ENCODE measurements at regions not wholly inside any gene's neighbourhood (a gene's known extent, or its start where the extent isn't known, plus 50 kb on each side); places are given as distances from the start of the nearest gene placed in this dataset.
"Not testable (repeated sequence)": the region's sequence is repeated elsewhere in the genome, so short reads cannot be mapped to it uniquely, and the experiment has no call there.

GRCh38 chr11:106514706-106515105 is 437.2 kb downstream of the AASDHPPT start:
- DNase-seq: no peak

- DNase-seq: no peak
Measured at GRCh38 chr11:106517426-106517825, 440.0 kb downstream of the AASDHPPT start.

DNA sequence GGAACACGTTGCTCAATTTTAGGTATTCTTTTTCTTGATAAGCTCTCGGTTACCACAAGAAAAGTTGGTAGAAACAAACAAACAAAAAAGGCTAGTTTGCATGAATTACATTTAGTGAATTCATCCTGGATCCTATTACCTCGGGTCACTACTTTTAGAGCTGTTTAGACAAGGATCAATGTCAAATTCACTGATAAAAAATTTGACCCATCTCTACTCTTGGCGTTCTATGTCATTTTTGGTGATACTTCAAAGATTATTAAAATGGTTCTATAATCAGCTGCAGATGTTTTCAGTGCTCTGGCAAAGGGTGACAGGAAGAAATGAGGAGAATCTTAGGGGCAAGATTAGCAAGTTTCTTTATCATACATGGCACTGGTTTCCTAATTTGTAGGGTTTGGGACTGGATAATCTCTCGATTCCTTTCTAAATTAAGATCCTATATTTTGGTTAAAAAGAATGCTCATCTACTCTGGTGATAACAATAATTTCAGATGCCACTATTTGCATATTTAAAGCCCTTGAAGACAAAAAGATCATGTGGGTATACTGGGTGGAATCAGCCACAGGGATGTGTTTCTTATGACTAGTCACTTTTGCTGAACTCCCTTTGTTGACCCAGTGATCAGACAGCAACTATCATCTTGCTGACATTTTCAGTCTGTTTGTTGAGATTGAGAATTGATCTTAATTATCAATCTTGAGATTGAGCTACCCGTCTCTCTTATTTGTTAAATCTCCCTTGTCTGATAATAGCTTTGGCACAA is 442.9 kb downstream of the AASDHPPT start:
- DNase-seq: no peak

- no peak for DNase-seq
Measured at GRCh38 chr11:106520920-106521319, 443.5 kb downstream of the AASDHPPT start.

- DNase-seq: no peak
Measured at GRCh38 chr11:106523171-106523570, 445.7 kb downstream of the AASDHPPT start.

GRCh38 chr11:106523921-106524320 is 446.5 kb downstream of the AASDHPPT start:
- no peak for DNase-seq

DNA sequence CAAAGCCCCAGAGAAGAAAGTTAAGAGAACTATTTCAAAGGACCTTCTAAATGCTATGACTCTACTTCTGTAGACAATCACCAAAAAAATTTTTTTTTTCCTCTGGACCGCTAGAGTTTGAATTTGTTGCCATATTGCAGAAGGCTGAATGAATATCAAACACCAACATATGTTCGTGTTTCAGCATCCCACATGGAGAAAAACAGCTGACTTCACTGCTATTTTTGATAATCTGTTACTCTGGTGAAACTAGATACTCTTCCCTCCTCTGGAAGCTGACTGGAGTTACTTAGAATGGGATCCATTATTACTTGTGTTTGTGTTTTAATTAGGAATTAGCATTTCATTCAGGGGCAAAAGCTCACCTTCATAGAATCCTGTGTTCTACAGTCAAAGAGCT is 447.0 kb downstream of the AASDHPPT start:
- DNase-seq: no peak

GRCh38 chr11:106531648-106532047 is 454.2 kb downstream of the AASDHPPT start:
- not testable (repeated sequence) for DNase-seq

DNA sequence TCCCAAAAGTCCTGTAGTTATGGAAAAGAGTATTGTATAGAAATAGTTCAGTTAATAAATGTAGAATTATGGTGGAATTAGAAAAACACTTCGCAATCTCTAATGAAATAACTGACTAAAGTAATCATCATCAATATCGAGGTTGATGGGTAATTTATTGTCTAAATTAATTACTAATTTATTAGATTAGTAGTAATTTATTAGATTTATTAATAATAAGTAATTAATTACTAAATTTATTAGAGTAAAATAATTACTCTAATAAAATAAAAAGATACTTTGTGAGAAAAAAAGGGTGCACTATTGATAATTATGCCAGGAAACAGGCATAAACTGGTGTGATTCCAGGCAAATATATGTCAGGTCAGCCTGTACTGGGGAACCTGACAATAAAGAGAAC is 455.6 kb downstream of the AASDHPPT start:
- DNase-seq: no peak

DNA sequence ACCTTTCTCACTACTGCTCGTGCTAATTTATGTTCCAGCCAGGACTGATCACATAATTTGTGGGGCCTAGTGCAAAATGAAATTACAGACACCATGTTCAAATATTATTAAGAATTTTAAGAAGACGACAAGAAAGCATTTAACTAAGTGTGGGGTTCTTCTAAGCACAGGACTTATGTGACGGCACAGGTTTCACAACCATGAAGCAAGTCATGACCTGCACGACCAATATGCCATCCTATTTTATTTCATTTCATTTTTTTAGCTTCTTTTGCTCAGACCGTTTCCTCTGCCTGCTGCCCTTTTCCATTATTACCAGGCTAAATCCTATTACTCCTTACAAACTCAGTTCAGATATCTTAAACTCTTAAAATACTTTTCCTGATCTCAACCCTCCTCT is 462.5 kb downstream of the AASDHPPT start:
- DNase-seq: no peak

- no peak for DNase-seq
Measured at GRCh38 chr11:106548406-106548805, 469.9 kb downstream of the GUCY1A2 start.

DNA sequence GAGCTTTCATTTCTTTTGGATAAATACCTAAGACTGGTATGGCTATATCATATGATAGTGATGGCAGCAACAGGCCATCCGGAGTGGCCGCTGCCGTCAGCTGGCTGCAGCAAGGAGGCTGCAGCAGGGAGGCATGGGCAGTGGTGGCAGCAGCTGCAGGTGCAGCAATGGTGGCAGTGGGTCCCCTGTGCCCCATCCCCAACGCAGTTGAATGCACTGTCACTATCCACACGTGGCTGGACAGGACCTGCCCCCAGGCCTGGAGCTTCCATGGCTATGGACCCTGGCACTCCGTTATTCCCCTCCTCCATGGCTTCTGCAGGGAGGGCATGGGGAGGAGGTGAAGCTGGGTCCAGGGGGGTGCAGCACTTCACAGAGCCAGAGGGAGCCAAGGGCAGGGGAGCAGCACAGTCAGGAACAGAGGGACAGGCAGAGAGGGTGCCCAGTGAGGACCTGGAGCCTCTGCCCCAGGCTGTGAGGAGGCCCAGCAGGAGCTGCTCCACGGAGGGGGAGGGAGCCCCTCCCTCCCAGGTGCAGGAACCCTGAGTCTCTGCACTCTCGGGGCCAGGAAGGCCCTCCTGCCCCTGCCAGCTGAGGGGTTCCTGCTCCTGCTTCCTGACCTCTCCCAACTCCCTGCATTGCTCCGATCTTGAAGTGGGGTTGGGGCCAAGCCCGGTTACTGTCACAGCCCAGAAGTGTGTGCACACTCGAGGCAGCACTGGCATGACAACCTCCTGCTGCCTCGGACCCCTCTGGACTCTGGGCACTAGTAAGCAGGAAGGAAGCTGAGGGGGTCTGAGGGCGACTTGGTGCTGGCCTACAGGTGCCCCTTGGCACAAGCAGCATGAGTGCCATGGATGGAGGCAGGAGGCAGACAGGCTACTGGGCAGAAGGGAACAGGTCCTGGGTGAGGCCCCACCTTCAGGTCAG is 466.3 kb downstream of the GUCY1A2 start:
- DNase-seq: no peak

DNA sequence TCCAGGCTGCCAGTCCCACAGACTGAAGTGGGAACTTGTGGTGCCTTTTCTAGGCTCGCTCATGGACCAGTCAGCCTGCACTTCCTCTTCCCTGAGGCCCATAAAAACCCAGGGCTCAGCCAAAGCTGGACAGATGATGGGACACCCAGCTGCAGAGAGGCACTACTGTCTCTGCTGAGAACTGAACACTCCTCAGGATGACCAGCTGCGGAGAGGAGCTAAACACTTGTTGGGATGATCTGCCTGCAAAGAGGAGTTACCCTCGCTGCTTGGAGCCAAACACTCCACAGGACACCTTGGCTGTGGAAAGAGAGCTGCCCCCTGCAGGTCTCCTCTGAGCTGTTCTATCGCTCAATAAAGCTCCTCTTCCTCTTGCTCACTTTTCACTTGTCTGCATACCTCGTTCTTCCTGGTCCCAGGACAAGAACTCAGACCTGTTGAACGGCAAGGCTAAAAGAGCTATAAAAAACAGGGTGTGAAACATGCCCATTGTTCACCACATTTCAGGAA is 465.5 kb downstream of the GUCY1A2 start:
- no peak for DNase-seq

- no peak for DNase-seq
Measured at GRCh38 chr11:106553304-106553703, 465.0 kb downstream of the GUCY1A2 start.

- DNase-seq: not testable (repeated sequence)
Measured at GRCh38 chr11:106555566-106556250, 462.6 kb downstream of the GUCY1A2 start.

DNA sequence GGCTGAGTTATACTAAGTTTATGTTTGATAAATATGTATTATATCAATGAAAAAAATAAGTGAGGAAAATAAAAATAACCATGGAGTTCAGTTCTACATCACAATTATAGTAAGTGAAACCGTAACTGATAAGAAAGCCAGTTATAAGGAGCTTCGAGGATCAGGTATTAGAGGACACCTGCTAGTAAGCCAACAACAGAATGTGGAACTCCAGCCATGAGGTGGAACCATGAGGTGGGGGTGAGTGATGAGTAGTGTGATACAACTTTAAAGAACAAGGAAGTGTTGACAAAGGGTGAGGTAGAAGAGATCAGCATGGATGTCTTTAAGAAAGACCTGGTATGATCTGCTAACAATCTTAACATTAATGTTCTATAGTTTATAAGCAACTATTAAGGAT is 452.9 kb downstream of the GUCY1A2 start:
- no peak for DNase-seq

DNA sequence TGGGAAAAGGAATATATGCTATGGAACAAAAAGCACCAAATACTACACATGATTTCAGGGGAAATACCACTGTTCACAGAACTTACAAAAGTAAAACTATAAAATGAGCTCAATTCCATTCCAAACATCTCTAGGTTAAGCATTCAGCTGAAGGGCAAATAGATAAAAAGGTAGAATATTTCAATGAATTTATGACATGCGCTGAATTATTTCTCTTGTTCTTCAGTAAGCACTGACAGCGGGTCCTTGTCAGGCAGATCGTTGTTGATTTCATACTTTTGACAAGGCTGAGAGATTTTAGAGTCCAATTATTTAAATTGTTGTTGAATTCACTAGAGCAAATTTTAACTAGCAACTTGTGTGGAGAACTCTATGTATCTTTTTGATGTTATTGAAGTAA is 449.6 kb downstream of the GUCY1A2 start:
- no peak for DNase-seq

DNA sequence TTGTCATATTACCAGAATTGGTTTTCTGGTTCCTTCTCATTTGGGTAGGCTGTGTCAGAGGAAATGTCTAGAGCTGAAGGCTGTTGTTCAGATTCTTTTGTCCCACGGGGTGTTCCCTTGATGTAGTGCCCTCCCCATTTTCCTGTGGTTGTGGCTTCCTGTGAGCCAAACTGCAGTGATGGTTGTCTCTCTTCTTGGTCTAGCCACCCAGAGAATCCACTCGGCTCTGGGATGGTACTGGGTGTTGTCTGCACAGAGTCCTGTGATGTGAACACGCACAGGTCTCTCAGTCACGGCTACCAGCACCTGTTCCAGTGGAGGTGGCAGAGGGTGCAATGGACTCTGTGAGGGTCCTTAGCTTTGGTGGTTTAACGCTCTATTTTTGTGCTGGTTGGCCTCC is 440.9 kb downstream of the GUCY1A2 start:
- not testable (repeated sequence) for DNase-seq

DNA sequence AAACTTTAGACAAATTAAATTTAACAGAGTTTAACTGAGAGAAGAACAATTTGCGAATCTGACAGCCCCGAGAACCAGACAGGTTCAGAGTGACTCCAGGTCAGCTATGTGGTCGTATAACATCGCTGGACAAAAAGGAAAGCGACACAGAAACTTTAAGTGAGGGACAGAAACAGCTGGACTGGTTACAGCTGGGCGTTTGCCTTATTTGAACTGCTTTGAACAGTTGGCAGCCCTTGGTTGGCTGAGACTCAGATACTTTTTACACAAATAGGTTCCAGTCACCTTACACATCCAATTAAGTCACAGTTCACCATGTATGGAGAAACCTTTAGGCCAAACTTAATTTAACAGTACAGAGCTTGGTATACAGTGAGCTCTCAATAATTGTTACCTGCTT is 436.9 kb downstream of the GUCY1A2 start:
- peak; percentile 44 for DNase-seq

DNA sequence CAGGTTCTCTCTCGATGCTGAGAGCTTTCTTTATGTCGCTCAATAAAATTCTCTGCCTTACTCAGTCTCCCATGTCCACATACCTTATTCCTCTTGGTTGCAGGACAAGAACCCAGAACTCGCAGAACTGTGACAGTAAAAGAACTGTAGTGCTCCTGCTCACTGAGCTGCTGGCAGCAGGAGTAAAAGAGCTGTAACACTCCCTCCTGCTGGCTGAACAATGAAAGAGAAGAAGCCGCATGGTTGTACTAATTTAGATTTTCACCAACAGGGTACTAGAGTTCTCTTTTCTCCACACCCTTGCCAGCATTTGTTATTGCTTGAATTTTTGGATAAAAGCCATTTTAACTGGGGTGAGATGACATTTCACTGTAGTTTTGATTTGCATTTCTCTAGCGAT is 433.2 kb downstream of the GUCY1A2 start:
- DNase-seq: no peak

GRCh38 chr11:106594751-106595351 is 423.4 kb downstream of the GUCY1A2 start:
- no peak for DNase-seq

DNA sequence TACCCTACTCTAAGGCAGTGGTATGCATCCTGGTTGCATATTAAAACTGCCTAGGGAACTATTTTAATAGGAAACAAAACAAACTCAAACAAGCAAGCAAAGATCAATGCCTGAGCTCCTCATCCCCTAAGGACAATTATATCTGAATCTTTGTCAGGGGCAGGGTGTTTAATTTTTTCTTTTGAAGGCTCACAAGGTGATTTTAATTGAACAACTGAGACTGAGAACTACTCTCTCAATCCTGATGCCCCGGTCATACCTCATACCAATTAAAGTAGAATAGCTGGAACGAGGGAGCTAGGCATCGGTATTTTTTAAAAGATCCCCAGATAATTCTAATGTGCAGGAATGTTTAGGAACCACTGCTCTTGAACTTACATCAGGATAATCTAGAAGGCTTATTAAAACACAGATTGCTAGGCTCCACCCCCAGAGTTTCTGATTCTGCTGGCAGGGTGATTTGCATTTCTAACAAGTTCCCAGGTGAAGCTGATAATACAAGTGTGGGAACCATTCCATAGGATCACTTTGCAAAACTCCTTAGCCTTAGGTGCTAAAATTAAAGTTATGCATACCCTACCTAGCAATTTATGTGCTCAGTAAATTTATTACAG is 416.5 kb downstream of the GUCY1A2 start:
- no peak for DNase-seq
